Superior temporal gyrus (tissue), 1 donor: ENCODE measurements at regions not wholly inside any gene's neighbourhood (a gene's known extent, or its start where the extent isn't known, plus 50 kb on each side); places are given as distances from the start of the nearest gene placed in this dataset.
"Not testable (repeated sequence)": the region's sequence is repeated elsewhere in the genome, so short reads cannot be mapped to it uniquely, and the experiment has no call there.

Experiments
- DNase-seq: peaks from one replicate; pipeline ENCODE4 v3.0.0-alpha.2; 2016; ENCODE audit errors: extremely low spot score

DNA sequence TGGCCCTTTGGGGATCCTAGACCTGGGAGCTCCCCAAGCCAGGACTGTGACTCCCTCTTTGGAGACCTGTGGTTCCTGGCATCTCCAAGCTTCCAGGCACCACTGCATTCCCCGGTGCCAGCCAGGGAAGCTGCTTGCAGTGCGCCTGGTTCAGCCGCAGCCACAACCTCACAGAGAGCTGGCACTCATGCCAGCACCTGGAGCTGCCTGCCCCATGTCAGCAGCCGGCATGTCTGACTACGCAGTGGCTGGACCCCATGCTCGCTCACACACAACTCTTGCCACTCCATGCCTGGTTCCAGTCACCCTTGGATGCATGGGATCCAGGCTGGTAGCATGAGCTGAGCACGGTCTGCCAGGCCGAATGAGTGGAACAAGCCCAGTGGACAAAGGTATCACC lies 426.6 kb downstream of the LRRIQ3 start:
- DNase-seq: no peak

DNA sequence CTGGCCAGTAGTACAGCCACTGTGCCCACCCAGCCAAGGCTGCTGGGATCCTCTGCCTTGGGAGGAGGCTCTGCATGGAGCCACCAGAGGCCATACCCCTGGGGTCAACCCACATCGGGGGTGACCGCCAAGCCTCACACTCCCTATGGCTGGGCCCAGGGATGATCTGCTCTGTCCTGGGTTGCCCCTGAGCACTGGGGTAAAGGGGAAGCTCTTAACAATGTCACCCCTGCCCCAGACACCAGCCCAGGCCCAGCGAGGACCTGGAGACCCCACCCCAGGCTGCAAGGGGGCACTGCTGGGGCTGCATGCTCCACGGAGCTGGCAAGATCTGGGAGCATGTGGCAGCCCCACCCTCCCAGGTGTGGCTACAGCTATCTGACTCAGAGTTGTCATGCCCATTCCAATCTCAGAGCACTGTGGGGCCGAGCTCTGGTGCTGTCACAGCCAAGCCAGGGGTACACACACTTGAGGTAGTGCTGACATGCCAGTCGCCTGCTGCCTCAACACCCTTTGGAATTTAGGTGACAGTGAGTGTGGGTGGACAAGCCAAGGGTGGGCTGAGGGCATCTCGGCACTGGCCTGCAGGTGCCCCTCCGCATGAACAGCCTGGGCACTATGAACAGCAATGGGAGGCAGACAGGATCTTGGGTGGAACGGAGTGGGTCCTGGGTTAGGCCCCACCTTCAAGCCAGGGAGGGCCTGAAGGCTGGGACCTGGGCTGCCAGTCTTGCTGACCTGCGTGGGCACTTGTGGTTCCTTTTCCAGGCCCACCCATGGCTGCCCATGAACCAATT lies 427.7 kb downstream of the LRRIQ3 start:
- no peak for DNase-seq

DNA sequence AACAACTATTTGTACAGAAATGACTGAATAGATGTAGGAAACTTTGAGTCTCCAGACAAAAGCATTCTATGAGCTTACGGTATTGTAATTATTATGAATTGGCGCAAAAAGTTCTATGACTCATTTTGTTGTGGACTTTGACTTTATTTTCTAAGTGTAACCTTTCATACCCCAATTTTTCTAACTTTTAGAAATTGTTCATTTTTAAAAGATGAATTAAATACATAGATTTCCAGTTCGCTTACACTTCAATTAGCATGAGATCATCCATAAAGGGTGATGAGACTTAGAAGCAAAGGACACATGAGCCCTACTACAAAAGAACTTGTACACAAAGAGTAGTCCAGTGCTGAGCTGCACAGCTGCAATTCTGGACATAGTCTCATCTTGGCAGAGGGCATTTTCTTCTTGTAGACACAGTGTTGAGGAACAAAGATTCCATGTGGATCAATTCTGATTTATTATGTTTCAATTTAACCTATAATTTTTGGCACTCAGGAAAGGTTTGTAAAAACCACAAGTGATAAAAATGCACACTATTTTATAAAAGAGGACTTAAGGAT lies 431.1 kb downstream of the LRRIQ3 start:
- DNase-seq: no peak

DNA sequence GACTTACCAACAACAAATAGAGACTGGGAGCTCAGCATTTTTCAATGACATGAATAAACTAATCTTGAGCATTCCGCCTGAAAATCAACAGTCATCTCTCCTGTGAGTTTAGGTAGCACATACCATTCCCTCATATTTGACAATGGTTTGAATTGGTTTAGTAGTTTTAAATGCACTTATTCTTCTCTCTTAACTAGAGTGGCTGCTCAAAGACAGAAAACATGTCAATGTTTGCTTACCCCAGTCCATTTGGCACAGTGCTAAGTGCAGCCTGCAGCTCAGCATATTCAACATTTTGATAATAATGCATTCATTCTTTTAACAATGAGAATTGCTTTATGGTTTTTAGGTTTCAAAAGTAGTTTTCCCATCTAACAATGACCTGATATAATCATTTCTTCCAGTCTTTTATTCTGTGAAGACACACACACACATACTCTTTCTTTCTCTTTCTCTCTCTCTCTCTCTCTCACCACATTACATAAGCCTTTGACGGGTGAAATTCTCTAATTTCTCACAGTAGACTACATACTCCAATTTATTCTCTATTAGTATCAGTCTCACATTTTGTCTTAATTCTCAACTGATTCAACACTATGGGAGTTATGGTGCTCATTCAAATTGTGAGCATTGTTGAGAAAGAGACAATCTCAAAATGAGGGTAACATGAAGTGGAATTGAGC lies 432.3 kb downstream of the LRRIQ3 start:
- no peak for DNase-seq

DNA sequence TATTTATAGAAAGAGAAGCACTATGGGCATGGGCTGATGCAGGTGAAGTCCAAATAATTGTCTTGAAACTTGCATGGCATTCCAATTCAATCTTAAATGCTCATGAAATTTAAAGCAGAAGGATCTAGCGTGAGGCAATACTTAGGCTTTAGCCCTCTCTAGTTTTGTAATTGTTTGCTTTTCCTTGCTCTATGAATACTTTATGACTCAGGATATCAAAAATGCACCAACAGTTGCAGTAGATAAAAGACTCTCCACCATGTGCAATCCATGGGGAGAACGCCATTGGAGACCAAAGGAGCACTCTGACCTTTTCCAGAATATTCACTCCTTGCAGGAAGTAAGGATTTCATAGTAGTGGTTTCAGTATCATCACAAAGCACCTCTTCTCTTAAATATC lies 436.4 kb downstream of the LRRIQ3 start:
- no peak for DNase-seq

DNA sequence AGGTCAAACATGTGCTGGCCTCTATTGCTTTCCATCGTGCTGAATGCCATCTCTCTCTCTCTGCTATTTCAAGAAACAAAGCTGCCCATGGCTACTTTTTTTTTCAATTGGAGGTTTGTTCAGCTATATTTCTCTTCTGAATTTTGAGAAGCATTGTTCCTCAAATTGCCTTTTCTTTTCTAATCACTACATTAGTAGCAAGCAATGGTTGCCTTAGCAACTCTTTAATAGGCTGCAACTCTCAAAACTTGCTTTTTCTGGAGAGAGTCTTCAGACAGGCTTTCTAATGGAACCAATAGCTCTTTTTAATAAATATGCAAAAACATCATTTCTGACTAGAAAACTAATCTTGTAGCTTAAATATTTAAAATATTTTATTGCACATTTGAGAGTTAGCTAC lies 439.0 kb downstream of the LRRIQ3 start:
- DNase-seq: no peak

DNA sequence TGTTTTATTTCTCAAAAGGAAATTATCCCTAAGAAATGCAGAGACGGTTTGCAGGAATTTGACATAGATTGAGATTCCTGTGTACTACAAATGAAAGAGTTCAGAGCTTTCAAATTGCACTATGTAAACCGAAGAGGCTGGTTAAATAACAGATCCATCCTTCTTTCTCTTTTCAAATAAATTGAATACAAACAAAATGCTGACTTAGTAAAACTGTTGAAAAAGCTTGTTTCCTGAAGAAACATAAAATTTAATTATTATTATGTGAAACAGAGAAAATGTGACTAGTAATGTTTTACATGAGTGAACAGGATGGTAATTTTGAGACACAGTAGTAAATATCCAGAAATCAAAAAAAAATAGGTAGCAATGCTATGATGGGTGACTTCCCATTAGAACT lies 441.2 kb downstream of the LRRIQ3 start:
- DNase-seq: no peak

DNA sequence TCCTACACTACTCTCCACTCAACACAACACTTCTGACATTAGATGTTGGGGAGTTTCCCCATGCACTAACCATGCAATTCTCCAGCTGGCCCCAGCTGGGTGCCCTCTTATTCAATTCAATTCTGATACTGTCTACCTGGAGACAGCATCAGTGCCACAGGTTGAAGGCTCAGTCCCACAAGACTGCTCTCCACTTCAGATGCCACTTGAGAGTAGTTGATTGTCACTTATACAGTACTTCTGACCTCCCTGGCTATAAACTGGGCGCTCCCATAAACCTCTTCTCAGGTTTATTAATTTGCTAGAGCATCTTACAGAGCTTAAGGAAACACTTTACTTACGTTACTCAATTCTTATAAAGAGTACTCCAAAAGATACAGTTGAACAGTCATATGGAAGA lies 442.3 kb downstream of the LRRIQ3 start:
- no peak for DNase-seq

DNA sequence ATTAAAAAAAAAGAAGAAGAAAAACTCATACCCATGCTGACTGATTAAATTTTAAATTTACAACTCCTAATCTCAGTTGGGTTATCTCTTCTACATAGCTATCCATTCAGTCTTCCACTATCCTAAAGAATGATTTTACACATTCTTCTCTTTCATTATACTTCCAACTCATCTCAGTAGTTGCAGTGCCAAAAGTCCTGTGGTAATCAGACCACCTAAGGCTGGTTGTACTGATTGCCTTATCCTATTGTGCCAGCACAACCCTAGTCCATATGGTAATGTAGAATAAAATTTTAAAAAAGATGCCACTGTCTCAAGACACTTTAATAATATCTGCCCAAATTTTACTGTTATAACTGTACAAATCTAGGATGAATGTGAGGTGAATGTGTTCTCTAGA lies 448.0 kb downstream of the LRRIQ3 start:
- no peak for DNase-seq

DNA sequence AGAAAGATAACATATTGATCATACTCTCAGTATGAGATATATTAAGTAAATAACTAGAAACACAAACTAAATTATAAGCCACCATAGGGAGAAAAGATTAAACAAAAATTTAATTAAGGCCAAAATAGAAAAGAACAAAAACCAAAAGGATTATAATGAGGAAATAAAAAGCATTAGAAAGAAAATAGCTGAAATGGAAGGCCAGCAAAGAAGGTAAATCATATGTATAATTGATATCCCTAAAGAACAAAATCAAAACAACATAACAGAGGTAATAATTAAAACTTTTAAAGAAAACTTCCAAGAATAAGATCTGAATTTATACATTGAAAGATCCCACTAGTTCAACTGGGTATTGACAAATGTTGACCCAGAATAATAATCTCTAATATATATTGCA lies 453.0 kb downstream of the LRRIQ3 start:
- DNase-seq: no peak

DNA sequence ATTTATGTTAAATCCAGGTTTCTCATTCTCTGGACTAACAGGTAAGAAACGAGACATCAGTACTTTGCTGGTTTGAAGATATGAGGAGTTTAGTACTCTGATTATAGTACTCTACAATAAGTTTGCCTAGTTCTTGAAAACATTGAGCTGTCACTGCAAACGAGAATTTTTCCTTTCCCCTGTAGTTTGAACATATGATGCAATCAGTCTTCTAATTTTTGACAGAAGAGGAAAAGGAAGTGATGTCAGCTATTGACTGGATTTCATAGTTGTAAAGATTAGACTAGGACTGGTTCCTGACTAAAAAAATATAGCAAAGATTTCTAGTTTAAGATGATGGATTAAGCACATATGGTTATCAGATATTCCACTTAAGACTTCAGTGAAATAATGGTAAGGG lies 461.9 kb downstream of the LRRIQ3 start:
- no peak for DNase-seq

DNA sequence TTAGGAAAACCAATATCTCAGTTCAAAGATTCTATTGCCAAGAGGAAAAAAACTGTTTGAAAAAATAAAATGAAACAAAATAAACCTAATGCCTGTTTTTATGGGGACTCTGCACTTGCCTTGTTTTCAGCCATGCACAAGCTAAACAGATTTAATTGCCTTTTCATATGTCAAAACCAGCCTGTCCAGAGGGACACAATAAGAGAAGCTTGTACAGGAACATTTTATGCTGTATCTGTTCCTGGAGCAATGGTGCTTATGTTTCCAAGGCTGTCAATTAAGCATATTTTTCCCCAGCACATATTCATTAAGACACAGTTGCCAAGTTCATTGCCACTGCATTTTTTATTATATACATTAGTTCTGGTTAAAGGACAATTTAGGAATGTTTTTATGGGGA lies 470.9 kb downstream of the LRRIQ3 start:
- no peak for DNase-seq

DNA sequence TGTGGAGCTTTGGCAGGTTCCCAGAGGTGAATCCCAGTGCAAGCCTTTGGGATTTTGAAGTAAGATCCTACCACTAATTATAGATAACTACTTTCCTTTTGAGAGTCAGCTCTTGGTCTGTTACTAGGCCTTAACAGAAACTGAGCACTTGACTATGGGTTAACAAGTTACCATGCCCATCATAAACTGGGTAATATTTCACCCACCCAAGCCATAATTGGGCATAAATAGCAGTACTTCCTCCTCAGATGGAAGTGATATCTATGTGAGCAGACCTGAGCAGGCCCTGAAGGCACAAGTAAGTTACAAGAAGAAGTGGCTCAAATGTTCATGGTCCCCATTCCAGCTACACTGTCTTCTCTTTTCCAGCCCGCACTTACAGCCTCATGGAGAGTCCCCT lies 475.9 kb downstream of the LRRIQ3 start:
- DNase-seq: no peak

DNA sequence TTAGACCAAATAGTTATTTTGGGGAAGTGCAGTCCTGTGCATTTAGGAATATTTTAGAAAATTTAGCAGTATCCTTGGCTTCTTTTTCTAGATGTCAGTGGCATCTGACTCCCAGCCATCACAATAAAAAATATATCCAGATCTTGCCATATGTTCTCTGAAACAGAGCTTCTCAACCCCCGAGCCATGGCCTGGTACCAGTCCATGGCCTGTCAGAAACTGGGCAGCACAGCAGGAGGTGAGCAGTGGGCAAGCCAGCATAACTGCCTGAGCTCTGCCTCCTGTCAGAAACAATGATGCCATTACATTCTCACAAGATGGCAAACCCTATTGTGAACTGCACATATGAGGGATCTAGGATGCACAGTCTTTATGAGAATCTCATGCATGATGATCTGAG lies 480.0 kb downstream of the LRRIQ3 start:
- no peak for DNase-seq

DNA sequence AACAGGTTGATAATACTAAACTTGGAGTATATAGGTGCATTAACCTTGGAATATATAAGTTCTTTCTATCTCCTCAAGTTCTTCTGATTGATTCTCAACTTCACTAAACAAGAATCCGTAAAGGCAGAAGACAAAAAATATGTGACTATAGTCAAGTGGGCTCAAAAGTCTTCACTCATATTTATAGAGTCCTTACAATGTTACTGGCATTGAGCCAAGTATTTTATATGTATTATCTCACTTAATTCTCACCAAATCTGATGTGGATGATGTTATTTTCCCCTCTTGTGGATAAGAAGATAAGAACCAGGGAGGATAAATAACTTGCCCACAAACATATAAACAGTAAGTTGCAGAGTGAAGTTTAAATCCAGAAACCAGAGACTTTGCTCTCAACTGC lies 486.9 kb downstream of the LRRIQ3 start:
- DNase-seq: no peak

DNA sequence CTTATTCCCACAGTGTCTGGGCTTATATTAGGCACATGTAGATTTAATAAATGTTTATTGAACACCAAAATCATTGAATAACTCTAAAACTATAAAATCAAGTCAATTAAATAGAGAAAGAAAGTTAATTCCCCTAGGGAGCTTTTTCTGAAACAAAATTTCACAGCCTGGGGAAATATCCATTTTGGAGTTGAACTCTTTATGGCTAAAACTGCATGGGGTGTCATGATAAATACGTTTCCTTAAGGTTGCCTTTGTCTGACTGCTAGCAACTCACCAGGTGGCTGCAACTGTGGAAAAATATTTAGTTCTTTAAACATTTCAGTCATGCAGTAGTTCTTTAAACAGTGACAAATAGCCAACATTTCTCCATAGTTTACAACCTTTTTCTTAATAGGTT lies 496.1 kb downstream of the LRRIQ3 start:
- DNase-seq: no peak

DNA sequence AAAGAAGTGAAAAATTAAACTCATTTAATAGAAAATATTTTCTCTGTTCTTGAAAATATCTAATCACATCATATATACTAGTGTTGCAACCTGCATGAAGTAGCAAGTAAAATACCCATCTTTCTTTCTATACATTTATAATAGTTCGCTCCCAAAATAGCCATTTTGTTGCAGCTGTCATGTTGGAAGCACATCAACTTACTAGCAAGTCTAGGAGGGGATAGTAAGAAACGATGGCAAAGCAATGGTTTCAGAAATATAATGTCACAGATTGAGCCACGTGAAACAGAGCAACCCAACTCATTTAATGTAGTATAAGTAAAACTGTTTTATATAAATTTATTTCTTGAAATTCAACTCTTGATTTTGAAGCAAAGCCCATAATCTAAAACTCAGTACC lies 521.8 kb downstream of the LRRIQ3 start:
- DNase-seq: peak; percentile 41

DNA sequence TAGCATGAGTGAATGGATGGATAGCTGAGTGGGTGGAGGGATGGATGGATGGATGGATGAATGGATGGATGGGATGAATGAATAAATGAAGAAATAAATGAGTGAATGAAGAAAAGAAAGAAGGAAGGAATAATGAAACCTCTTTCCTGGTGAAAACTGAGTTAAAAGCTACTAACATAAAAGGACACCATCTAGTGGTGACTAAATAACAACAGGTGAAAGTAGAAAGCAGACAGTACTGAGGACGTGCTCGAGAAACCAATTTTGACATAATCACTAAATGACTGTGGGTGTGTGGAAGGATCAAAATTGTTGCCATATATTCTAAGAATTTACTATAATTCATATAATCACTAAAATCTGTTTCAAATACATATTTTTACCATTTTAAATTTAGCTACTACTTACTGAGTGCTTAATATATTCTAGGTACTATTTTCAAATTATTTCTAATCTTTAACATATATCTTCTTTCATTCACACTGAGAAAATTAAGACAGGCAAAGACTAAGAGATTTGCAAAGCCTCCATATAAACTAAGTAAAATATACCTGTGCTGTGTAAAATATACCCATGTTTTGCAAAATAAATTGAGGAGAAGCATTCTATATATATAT lies 522.9 kb downstream of the LRRIQ3 start:
- peak; percentile 52 for DNase-seq

DNA sequence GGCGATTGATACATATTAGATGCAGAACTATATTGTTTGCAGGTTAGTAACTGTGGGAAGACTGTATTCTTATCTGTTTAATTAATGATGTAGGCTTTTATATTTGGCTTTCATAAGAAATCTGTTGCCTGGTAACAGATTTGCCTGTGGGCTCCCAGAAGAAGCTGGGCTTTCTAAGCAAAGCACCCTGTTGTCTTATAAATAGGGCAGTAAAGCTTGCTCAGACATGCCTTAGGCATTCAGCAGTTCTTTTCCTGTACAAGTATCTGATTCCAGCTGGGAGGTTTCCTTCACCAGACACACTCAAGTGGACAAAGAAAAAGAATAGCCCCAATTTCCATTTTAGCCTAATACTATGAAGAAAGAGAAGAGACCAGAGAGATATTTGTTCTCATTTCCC lies 524.0 kb downstream of the LRRIQ3 start:
- DNase-seq: peak; percentile 27

DNA sequence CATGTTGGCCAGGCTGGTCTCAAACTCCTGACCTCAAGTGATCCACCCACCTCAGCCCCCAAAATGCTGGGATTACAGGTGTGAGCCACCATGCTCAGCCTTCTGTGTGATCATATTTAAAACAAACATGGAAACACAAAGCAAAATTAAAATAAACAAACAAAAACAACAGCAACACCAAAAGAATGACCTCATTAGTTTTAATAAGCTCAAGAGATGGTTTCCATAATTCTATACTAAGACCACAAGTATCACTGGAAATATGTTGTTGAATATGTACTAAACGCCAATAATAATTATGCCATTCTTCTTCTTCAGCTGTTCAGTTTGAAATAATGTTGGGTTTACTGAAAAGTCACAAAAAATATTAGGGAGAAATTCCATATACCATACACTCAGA lies 526.4 kb downstream of the LRRIQ3 start:
- DNase-seq: no peak

DNA sequence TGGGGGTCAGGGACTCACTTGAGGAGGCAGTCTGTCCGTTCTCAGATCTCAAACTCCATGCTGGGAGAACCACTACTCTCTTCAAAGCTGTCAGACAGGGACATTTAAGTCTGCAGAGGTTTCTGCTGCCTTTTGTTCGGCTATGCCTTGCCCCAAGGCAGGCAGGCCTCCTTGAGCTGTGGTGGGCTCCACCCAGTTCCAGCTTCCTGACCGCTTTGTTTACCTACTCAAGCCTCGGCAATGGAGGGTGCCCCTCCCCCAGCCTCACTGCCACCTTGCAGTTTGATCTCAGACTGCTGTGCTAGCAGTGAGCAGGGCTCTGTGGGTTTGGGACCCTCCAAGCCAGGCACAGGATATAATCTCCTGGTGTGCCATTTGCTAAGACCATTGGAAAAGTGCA lies 530.0 kb downstream of the LRRIQ3 start:
- DNase-seq: not testable (repeated sequence)

DNA sequence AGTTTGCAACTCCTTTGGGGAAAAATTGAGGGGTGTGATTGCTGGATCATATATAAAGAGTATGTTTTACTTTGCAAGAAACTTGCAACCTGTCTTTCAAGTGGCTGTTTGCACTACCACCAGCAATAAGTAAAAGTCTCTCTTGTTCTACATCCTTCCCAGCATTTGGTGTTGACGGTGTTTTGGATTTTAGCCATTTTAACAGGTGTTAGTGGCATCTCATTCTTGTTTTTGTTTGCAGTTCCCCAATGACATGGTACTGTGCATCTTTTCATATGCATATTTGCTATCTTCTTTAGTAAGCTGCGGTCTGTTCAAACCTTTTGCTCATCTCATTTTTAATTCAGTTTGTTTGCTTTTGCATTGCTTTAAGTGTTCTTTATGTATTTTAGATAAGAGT lies 535.5 kb downstream of the LRRIQ3 start:
- DNase-seq: no peak

DNA sequence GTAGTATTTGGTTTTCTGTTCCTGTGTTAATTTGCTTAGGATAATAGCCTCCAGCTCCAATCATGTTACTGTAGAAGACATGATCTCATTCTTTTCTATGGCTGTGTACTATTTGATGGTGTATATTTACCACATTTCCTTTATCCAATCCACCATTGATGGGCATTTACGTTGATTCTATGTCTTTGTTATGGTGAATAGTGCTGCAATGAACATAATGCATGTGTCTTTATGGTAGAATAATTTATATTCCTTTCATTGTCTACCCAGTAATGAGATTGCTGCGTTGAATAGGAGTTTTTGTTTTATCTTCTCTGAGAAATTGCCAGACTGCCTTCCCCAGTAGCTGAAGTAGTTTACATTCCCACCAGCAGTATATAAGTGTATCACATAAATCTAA lies 538.8 kb downstream of the LRRIQ3 start:
- DNase-seq: no peak
